Glomerular visceral epithelial cell (primary cell): ENCODE measurements at regions not wholly inside any gene's neighbourhood (a gene's known extent, or its start where the extent isn't known, plus 50 kb on each side); places are given as distances from the start of the nearest gene placed in this dataset.
"Not testable (repeated sequence)": the region's sequence is repeated elsewhere in the genome, so short reads cannot be mapped to it uniquely, and the experiment has no call there.

ENCODE experiments used
- DNase-seq: peaks from one replicate; pipeline ENCODE4 v3.0.0-alpha.2; 2016; ENCODE audit errors: extremely low spot score

DNA sequence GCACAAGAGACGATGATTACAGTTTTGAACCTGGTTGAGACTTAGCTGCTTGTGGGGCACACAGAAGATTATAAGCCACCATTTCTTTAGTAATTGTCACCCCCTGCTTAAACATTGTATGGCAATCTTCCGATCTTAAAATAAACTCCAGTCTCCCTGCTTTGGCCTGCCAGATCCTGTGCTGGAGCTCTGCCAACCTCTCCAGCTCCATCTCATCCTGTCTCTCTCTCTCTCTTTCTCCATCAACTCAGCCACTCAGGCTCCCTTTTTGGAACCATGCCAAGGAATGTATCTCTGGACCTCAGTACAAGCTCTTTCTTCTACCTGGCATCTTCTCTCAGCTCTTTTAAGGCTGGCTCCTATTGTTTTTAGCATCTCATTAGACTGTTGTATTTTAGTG is 1053.2 kb downstream of the REEP3 start:
- peak; percentile 4 for DNase-seq

DNA sequence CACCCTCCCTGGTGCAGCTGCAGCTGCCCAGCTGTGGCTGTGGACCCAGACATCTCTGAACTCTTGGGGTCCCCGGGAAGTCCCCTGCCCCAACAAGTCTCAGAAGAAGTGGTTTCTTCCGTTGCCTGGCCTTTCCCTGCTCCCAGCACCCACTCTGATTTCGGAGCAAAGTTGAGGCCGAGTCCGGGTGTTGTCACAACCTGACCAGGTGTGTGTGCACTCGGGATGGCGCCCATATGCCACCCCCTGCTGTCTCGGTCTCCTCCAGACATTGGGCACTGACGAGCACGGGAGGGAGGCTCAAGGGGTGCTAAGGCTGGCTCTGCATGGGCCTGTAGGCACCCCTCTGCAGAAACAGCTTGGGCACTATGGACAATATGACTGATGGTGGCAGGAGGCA is 1055.3 kb downstream of the REEP3 start:
- no peak for DNase-seq

DNA sequence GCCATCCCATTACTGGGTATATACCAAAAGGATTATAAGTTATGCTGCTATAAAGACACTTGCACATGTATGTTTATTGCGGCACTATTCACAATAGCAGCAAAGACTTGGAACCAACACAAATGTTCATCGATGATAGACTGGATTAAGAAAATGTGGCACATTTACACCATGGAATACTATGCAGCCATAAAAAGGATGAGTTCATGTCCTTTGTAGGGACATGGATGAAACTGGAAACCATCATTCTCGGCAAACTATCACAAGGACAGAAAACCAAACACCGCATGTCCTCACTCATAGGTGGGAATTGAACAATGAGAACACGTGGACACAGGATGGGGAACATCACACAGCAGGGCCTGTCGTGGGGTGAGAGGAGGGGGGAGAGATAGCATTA is 1057.6 kb downstream of the REEP3 start:
- not testable (repeated sequence) for DNase-seq

DNA sequence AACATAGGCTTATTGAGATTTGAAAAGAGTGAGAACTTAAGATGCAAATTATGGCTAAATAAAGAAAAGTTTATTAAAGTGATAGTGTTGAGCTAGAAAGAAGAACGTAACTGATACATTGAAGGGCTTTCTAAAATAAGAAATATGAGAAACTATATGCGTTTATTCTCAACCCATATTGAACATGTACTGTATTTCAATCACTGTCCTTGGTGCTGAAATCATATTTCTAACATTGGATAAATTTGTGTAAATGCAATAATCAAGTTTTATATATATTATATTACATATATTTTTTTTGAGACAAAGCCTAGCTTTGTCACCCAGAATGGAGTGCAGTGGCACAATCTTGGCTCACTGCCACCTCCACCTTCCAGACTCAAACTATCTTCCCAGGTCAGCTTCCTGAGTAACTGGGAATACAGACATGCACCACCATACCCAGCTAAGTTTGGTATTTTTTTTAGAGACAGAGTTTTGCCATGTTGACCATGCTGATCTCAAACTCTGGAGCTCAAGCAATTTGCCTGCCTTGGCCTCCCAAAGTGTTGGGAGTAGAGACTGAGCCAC is 1065.8 kb downstream of the REEP3 start:
- DNase-seq: no peak

DNA sequence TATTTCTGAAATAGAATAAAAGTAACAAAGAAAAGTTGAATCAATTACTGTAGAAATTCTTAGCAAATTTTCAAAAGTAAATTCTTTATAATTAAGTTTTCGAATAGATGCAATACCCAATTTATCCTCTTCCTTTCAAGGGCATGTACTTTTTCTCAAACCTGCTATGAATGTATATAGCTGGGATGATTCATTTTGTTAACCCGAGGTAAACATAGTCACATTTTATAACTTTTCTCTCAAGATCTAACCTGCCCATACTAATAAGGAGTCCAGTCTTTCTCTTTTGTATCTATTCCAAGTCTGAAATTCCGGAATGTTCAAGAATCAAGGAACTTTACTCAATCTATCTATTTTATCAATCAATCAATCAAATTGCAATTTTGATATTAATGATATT is 1072.9 kb downstream of the REEP3 start:
- no peak for DNase-seq

DNA sequence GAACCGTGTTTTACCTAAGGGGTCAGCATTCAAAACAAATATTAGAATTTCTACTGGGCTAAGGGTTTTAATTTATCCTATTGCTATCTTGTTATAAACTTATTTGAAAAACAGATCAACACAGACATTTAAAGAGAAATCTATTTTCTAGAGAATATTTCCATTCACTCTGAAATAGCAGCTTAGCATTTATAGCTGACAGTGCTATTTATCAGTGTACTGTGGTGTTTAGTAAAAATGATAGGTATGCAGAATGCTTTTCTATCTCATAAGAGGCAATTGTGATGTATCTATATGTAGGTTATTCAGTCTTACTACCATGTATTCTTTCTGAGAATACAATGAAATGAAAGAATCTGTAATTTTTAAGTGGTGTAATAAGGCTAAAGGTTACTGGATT is 1077.4 kb downstream of the REEP3 start:
- DNase-seq: no peak

DNA sequence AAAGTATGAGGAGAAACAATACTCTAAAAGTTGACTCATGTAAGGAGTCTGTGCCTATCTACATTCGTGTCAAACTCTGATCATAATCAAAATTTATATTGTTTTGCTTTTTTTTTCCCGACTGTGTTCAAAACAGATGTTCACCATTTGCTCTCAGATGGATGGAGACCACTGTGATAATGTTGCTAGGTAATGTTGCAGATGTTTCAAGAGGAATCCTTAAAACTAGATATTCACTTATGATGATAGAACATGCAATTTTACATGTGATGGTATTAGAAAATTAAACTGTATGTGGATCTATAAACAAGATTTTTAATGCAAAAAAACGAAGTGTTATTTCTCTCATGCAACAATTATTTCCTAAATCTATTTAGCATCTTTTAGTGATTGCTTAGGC is 1080.1 kb downstream of the REEP3 start:
- DNase-seq: no peak

DNA sequence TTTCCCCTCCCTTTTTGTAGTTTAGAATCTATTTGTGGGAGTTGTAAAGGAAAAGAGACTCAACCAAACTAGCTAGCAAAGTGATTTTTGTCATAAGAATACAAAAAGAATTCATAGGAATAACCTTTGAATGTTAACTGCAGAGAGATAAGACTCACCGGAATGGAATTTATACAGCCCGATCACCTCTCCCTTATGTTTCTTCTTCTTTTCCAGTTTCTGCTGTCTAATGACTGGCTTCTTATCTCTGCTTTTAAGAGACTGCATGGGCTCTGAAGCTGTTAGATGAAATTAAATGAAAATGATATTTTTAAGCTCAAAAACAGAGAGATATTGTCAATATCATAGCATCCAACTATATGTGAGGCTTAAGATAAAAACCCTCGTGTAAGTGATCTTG is 1095.9 kb downstream of the REEP3 start:
- DNase-seq: no peak

DNA sequence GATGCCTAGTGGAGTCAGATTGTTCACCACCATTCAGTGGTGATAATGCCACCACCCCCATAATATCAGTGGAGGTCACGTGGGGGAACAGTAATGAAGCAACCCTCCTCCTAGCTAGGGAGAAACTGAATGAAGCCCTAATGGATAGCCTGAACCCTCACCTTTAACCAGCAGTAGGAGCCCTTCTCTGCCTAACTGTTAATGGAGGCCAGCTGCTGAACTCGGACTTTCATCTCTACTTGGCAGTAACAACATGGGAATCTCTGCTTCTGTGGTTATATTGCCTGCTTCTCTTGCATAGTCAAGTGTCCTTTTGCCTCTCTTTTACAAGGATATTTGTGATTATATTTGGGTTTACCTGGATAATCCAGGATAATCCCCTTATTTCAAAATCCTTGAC is 1097.9 kb downstream of the REEP3 start:
- no peak for DNase-seq

DNA sequence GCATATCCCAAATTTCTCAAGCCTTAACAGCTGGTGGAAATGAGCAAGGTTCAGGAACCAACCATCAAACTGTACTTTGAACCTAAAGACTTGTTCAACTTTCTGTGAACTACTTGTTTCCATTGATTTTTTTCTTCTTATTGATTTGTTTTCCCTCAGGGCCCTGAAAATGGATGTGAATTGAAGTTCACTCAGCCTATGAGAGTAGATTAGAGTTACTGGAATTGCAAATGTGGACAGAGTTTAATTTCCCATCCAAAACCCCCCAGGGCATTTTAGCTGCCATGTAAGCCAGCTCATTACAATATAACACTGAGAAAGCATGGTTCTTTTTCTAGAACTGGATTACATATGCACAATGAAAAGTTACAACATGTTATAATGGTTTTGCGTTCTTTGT is 1105.7 kb downstream of the REEP3 start:
- no peak for DNase-seq

DNA sequence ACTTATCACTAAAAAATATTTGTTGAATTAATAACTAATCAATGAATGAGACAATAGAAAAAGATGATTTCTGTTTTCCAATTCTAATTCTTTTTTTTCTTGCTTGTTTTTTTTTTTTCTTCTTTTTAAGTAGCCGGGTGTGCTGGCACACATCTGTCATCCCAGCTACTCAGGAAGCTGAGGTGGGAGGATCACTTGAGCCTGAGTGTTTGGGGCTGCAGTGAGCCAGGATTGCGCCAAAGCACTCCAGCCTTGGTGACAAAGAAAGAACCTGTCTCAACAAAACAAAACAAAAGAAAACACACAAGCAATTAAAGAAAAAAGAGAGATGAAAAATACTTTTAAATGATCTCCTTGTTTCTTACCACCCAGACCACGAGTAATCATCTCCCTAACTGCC is 1109.3 kb downstream of the REEP3 start:
- DNase-seq: no peak

DNA sequence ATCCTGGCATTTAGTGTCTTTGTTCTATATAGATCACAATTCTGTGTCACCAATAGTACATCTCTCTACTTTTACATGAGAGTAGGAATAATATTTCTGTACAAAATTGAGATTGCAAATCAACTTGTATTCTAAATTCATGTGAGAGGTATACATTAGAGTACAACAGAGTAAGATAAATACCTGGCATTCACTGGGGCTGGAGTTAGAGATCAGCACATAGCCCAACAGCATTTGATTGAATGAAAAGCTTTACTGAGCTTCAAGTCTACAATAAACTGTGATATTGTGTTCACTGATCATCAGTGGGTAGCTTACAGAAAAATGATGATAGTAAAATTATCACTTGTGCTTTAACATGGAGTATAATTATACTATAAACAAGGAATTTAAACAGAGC is 1114.7 kb downstream of the REEP3 start:
- no peak for DNase-seq

DNA sequence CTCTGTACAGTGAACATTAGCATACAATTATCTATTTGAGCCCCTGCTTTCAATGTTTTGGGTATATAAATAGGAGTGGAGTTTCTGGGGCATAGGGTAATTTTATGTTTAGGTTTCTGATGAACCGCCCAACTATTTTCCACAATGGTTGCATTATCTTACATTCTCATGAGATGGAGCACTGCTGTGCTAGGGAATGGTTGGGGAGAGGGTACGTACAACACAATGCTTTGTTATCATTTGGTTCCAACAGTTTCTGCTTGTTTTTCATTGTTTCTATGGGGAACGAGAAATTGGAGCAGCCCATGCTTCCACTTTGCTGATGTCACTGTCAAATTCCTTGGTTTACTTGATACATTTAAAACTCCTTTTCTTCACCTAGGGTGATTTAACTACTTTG is 1115.3 kb downstream of the REEP3 start:
- no peak for DNase-seq

DNA sequence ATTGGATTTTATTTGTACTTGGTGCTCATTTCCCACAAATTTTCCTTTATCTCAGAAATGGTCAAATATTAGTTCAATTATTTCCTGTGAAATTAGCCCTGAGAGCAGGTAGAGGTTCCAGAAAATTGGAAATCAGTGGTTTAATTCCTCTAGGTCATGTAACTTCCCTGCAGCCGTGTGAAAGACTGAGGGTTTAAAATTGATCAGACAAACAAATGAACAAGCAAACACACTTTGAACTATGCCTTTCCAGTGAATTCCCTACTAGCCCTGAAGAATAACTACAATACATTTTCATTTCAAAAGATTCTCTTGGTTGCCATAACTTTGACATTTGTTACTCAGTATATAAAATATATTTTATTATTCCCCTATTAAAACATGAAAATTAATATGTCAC is 1116.7 kb downstream of the REEP3 start:
- no peak for DNase-seq

DNA sequence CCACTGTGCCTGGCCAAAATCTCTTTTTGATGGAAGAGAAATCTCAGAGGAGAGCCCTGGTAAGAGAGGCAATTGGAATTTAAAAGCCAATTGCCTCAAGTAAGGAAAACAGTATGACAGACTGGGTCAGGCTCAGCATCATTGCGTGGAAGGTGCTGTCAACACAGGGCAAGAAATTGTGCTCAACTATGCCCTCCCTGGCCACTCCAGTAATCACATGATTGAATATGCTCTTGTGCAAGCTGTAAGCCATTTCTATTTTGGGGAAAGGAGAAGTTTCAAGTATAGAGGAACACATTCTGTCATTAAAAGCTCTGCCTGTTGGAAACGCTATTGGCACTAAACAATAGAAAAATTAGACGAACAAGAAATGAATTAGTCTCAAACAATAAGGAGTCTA is 1127.7 kb downstream of the REEP3 start:
- DNase-seq: no peak

DNA sequence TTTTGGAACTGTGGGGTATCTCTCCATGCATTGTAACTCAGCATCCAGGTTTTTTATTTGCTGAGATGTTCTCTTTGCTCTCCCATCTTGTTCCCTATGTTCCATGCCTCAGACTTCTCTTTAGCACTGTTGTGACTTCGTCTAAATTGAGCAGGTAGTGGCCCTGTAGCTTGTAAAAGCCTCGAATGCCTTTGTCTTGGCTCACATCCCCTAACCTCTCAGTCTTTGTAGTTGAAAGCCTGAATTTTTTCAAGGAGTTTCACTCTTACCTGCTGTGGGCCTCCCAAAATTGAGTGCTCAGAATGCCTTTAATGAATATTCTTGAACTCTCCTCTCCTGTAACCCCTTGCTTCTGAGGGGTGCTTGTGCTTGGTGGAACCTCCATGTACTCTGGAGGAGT is 1137.3 kb downstream of the REEP3 start:
- no peak for DNase-seq

DNA sequence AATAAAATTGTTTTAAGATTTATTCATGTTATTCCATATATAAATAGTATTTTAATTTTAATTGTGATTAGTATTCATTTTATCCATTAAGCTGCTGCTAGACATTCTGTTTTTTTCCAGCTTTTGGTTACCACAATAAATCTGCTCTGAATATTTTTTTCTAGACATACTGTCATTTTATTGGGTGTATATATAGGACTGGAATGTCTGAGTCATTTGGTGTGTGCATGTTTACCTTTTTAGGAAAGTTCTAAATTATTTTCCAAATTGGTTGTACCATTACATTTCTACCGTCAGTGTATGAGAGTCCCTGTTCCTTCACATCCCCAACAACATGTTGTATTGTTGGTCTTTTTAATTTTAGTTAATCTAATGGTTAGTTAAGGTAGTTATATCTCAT is 1138.1 kb downstream of the REEP3 start:
- no peak for DNase-seq

DNA sequence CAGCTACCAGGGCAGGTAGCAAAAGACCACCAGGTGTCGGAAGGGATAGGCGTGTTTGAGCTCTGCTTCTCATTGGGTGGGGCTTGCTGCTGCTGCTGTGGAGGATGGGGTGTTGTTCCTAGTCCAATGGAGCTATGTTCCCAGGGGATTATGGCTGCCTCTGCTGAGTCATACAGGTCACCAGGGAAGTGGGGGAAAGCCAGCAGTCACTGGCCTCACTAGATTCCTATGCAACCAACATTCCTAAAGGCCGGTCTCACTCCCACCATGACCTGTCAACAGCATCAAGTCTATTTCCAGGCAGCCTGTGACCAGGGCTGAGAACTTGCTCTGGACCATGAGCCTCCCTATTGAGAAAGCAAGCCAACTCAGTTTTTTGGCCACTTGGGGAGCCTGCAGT is 1160.8 kb downstream of the REEP3 start:
- peak; percentile 45 for DNase-seq

DNA sequence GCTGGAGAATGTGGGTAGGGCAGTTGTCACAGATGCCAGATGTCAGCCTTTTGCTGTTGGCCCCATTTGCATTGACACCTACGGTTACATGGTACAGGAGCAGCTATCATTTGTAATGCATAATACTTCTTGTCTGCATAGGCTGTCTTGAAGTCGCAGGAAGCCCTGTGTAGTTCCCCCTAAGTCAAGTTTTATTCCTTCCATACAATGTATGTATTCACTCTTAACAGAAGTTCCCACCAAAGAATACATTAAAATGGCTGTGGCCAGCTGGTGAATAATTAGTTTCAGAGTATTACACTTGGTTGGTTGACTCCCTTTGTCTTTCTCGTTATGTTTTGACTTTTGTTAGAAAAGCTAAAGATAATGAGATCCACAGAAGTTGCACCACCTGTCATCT is 1169.0 kb downstream of the REEP3 start:
- DNase-seq: no peak

DNA sequence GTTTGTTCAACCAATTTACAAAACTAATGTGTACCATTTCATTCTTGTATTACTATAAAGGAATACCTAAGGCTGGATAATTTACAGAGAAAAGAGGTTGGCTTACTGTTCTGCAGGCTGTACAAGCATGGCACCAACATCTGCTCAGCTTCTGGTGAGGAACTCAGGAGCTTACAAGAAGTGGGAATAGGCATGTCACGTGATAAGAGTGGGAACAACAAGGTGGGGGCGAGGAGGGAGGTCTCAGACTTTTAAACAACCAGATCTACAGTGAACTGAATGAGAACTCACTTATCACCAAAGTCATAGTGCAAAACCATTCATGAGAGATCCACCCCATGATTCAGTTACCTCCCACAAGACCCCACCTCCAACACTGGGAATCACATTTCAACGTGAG is 1178.0 kb downstream of the REEP3 start:
- no peak for DNase-seq

DNA sequence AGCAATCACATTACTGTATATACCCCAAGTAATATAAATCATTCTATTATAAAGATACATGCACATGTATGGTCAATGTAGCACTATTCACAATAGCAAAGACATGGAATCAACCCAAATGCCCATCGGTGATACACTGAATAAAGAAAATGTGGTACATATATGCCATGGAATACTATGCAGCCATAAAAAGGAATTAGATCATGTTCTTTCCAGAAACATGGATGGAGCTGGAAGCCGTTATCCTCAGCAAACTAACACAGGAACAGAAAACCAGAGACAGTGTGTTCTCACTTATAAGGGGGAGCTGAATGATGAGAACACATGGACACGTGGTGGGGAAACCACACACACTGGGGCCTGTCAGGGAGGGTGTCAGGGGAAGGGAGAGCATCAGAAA is 1180.9 kb downstream of the REEP3 start:
- DNase-seq: not testable (repeated sequence)

DNA sequence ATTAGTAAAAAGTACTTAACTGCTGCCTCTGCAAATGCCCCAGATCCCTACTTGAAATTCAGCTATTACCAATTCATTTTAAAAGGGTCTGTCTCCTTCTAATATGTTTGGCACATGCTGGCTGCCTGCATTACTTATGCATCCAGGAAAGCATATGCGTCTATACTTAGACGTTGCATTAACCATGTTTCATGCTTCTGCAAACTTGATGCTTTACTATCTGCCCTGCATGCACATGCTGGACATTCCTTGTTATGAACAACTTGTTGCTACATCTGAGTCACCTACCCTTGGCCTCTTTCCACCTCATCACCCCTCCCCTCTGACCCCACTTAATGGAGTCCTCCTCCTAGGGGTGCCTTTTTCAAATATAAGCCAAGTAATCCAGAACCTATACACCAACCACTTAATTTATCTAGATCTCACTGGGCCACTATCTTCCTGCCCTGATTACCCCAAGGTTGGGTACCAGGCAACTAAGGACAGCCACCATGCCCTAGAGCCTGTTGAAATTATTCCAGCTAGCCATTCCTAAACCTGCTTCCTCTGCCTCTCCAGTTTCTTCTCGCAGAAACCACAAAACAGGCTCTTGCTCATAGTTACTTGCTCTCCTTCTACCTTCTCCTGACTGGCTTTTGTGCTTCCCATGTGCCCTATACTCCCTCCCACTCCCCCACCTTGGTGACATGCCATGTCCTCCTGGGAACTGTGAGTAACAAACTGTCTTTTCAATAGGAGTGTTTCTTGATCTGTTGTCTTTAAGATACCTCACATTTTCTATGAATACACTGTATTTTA is 1187.9 kb downstream of the REEP3 start:
- DNase-seq: peak; percentile 2

DNA sequence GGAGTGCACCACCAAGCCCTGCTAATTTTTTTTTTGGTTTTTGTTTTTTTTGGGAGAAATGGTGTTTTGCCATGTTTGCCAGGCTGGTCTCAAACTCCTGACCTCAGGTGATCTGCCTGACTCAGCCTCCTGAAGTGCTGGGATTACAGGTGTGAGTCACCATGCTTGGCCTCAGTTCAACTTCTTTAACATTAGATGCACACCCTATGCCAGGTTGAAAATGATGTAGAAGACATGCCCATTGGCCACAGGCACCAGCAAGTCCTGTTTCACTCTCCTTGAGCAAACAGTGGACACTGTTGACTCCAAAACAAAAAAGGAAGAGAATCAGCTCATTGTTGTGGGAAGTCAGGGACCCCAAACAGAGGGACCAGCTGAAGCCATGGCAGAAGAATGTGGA is 1205.3 kb downstream of the REEP3 start:
- DNase-seq: peak; percentile 7

DNA sequence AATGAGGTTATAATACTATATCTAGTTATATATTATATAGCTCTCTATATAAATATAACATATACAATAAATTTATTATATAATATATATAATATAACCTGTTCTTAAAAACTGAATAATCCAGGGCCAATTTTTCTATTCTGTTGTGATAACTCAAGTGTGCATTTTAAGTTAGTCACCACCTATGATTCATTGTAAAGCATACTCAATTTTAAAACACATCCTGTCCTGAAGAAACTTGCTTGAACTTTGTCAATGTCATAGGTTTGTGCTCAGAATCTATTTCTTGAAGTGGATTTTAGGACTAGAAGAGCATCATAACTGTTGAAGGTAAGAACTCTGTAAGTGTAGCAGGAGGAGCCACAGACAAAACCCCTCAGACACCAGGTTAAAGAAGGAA is 1209.8 kb downstream of the REEP3 start:
- DNase-seq: peak; percentile 39
